Suppressor macrophage (primary cell): ENCODE measurements at regions not wholly inside any gene's neighbourhood (a gene's known extent, or its start where the extent isn't known, plus 50 kb on each side); places are given as distances from the start of the nearest gene placed in this dataset.

ENCODE experiments used
- DNase-seq, 4 experiments: peaks; one replicate each; pipeline ENCODE4 v3.0.0-alpha.2; 2020 to 2022

- DNase-seq, result no peak
Observed at GRCh38 chr14:100469632-100470522, 117.3 kb downstream of the BEGAIN start.

GRCh38 chr14:100470523-100470897 lies 116.7 kb downstream of the BEGAIN start:
- no peak for DNase-seq

GRCh38 chr14:100471441-100472093 lies 115.7 kb downstream of the BEGAIN start:
- DNase-seq, result no peak

DNA sequence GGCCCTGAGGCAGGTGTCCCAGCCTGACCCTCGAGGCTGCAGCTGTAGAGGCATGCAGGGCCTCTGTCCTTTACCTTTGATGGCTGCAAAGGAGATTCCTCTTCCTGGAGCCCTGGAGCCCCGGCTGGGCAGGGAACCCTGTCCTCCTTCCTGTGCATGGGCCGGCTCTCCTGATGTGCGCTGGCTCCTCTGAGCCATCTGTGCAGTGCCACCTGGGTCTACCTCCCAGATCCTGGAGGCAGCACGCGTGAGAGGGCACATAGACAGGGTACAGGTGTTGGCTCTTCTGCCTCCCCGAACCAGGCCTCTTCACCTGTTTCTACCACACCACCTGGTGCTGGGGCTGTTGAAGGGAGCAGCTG lies 115.1 kb downstream of the BEGAIN start:
- DNase-seq, result no peak

- no peak for DNase-seq
Observed at GRCh38 chr14:100472491-100472890, 114.7 kb downstream of the BEGAIN start.

- DNase-seq, result no peak
Observed at GRCh38 chr14:100473249-100473648, 114.0 kb downstream of the BEGAIN start.

DNA sequence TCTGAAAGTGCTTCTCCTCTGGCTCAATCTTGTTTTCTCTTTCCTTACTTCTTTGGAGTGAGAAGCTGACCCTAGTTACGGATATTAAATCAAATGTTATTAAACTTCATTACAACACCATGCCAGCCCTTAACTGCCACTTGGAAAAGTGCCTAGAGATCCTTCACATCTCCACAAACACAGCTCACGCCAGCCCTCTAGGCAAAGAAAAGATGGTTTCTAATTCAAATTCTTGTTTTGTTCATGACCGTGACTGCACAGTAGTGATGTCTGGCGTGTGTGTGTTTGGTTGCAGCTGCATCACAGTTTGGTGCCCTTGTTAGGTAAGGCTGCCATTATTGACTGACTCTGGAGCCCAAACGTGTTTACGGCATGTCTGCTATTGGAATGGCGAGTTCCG lies 113.0 kb downstream of the BEGAIN start:
- DNase-seq, result no peak

GRCh38 chr14:100475268-100475667 lies 111.9 kb downstream of the BEGAIN start:
- DNase-seq, result no peak

DNA sequence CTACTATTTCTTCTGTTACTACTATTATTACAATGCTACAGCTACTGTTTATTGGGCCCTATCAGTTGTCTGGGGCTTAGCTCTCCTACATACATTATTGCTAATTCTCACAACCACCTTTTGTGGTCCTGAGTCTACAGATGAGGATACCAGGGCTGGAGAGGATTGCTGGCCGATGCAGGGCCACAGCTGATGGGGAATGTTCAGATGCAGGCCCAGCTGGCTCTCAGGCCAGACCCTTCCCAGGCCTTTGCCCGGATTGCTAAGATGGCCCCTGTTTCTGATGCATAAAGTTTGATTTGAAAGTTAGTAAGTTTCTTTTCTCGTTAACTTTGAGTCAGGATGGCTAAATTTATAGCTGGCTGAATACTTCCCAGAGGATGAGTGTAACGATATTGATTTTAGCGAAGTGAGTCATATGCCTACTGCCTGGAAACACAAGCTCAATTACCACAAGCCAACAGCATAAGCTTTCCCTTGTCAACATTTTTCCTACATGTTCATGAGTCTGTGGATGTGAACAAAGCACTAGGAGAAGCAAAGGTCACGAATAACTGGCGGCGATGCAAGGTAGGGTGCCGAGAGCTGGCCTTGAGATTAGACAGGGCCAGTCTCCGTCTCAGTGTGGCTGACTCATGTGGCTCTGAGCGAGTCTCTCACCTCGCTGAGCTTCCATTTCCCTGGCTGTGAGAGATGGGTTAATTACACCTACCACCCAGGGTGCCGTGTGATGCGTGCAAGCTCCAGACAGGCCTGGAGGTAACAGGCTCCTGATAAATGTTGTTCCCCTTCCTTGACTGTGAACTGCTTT lies 111.0 kb downstream of the BEGAIN start:
- DNase-seq, result no peak

GRCh38 chr14:100484531-100485267 lies 102.5 kb downstream of the BEGAIN start:
- DNase-seq, result no peak

DNA sequence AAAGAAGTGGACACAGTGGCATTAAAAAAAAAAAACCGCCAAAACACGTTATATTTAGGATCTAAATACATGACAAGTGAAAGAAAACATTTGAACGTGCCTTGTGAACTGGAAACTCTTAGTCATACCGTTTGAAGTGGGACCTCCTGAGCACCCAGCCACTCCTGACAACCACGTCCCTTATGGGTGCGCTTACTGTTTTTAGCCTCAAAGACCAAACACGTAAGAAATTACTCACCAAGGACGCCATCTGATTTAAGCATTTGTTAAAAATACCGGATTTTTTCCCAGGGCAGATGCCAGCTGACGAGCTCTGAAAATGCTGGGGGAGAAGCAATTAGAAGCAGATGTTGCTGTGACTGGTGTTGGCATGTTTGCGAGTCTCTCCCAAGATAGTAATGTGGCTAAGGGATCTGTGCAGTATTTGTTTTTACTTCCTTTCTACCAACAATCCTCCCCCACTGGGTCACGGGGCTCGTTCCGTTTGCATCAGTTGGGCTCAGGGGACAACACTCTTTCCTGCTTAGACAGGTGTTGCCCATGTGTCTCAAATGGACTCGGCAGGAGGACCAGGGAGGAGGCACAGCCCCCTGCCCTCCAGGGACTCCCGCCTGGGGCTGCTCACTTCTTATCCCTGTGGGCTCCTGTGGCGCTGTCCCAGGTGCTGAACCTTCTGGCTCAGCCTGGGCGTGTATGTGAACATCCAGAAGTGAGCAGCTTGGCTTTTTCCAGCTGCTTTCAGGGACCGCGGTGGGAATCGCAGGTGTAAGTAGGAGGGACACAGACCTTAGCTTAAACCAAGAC lies 101.0 kb downstream of the BEGAIN start:
- peak; percentile 51 to 76 (median 62) for DNase-seq
